Keratinocyte (primary cell): ENCODE measurements at regions not wholly inside any gene's neighbourhood (a gene's known extent, or its start where the extent isn't known, plus 50 kb on each side); places are given as distances from the start of the nearest gene placed in this dataset.

ENCODE experiments used
- CTCF ChIP-seq, 3 experiments: IDR thresholded peaks in 1 of 3; conservative IDR thresholded peaks in 1 of 3; optimal IDR thresholded peaks in 1 of 3; 2 replicates in 2 of 3; 3 replicates in 1 of 3; pipeline versions ENCODE3 to v1.5.1; 2011; ENCODE audit warnings: low read length in 3 of 3, mild to moderate bottlenecking in 3 of 3, moderate library complexity in 2 of 3, control low read depth in 1 of 3, inconsistent platforms in 1 of 3; ENCODE audit not compliant: insufficient read depth in 2 of 3; ENCODE audit errors: extremely low read depth in 1 of 3
- EZH2 ChIP-seq: IDR thresholded peaks from one replicate; pipeline ENCODE4 v1.6.1; 2012; ENCODE audit warnings: inconsistent platforms, mild to moderate bottlenecking, low read length, moderate library complexity

GRCh38 chr9:74066128-74066527 lies 431.0 kb upstream of the RORB start:
- TF ChIP-seq EZH2, result no peak
- no peak for TF ChIP-seq CTCF (optimal IDR thresholded peaks at IDR 0.05 in 1 of 3, IDR thresholded peaks at IDR 0.05 in 1 of 3, conservative IDR thresholded peaks at IDR 0.05 in 1 of 3; ENCODE audit: extremely low read depth in 1 of 3, insufficient read depth in 2 of 3, low read length in 3 of 3)
